Erythroblast (primary cell): ENCODE measurements at regions not wholly inside any gene's neighbourhood (a gene's known extent, or its start where the extent isn't known, plus 50 kb on each side); places are given as distances from the start of the nearest gene placed in this dataset.
"Not testable (repeated sequence)": the region's sequence is repeated elsewhere in the genome, so short reads cannot be mapped to it uniquely, and the experiment has no call there.

ENCODE experiments used
- GATA1 ChIP-seq: IDR thresholded peaks from 2 replicates; pipeline ENCODE4 v1.6.1; 2011; ENCODE audit warnings: low read depth, mild to moderate bottlenecking, control low read depth, low read length, moderate library complexity
- POLR2A ChIP-seq: IDR thresholded peaks from 2 replicates; pipeline ENCODE4 v1.6.1; 2011; ENCODE audit warnings: mild to moderate bottlenecking, low read length

- TF ChIP-seq POLR2A, GATA1: not testable (repeated sequence)
Observed at GRCh38 chr10:2315045-2315485, 577.7 kb upstream of the ADARB2 start.
